ENCODE measurements at regions not wholly inside any gene's neighbourhood (a gene's known extent, or its start where the extent isn't known, plus 50 kb on each side); places are given as distances from the start of the nearest gene placed in this dataset.

GRCh38 chr16:88285514-88285822, 97.3 kb upstream of the ZNF469 start:
- DNase-seq (ENCODE audit: low read depth, low spot score): no peak
- no peak for FAIRE-seq
- no TSS peak for BruUV-seq (replicated peaks)
- Histone ChIP-seq H3K79me2 (ENCODE audit: control insufficient read depth, insufficient read depth, low read length) (no peaks in the 10 kb centered on the region), H3K36me3 (ENCODE audit: control insufficient read depth in 2 of 2, extremely low read depth in 1 of 2, insufficient read depth in 2 of 2, low read length in 2 of 2) (no peaks in the 10 kb centered on the region), H3K9ac (replicated peaks; ENCODE audit: extremely low read depth, insufficient read depth, low read length) (no peak overlapping the region), H3K9me3 (replicated peaks; ENCODE audit: control insufficient read depth, insufficient read depth, low read length) (peaks cover 3% of the 10 kb centered on the region), H3K4me2 (ENCODE audit: insufficient read depth, low read length) (no peak overlapping the region), H3K27me3 (ENCODE audit: control insufficient read depth in 2 of 2, insufficient read depth in 2 of 2, low read length in 2 of 2) (peaks cover 0 to 2% of the 10 kb centered on the region in 2 experiments), H3K9me1 (replicated peaks; ENCODE audit: control insufficient read depth, extremely low read depth, insufficient read depth, low read length) (no peaks in the 10 kb centered on the region), H3K4me3 (replicated peaks in 1 of 3; ENCODE audit: insufficient read depth in 1 of 3, low read depth in 1 of 3, low read length in 3 of 3) (no peak overlapping the region), H2AFZ (ENCODE audit: low read depth, low read length) (no peak overlapping the region), H4K20me1 (replicated peaks; ENCODE audit: control insufficient read depth, extremely low read depth, insufficient read depth, low read length) (no peaks in the 10 kb centered on the region), H3K4me1 (ENCODE audit: control insufficient read depth, extremely low read depth, insufficient read depth, low read length) (no peaks in the 10 kb centered on the region), H3K27ac (ENCODE audit: insufficient read depth, low read depth, low read length) (no peak overlapping the region)
- intact Hi-C loops (cut with micrococcal nuclease): no loop called here
- ChIA-PET POLR2A (no interaction called here), CTCF (no interaction called here)
- dilution Hi-C loops (cut with MboI; ENCODE audit: extremely low pct_ligation_motif_present, low sequenced_read_pairs): no loop called here
- TF ChIP-seq POLR2AphosphoS5 (IDR thresholded peaks at IDR 0.05; ENCODE audit: insufficient read depth, low read depth, low read length): no peak
- TF ChIP-seq GATA2 (IDR thresholded peaks at IDR 0.05; ENCODE audit: insufficient read depth, insufficient read length, low read depth, low read length): no peak
- TF ChIP-seq CTCF (IDR thresholded peaks at IDR 0.05; ENCODE audit: extremely low read depth in 1 of 2, insufficient read depth in 1 of 2, low read depth in 1 of 2, low read length in 2 of 2): no peak
- no peak for TF ChIP-seq MAX (IDR thresholded peaks at IDR 0.05; ENCODE audit: insufficient read depth, insufficient read length)
- no peak for TF ChIP-seq POLR2A (IDR thresholded peaks at IDR 0.05; ENCODE audit: low read depth, low read length)
- no peak for TF ChIP-seq EZH2 (IDR thresholded peaks at IDR 0.05; ENCODE audit: borderline replicate concordance, low read depth, low read length, severe bottlenecking)
- TF ChIP-seq JUN (IDR thresholded peaks at IDR 0.05; ENCODE audit: borderline replicate concordance, insufficient read depth, insufficient read length, low read depth): no peak
- no peak for TF ChIP-seq FOS (IDR thresholded peaks at IDR 0.05; ENCODE audit: borderline replicate concordance, insufficient read depth, low read length)
- no peak for TF ChIP-seq MYC (IDR thresholded peaks at IDR 0.05; ENCODE audit: low read depth, low read length)
